Nephron (organoid): ENCODE measurements at regions not wholly inside any gene's neighbourhood (a gene's known extent, or its start where the extent isn't known, plus 50 kb on each side); places are given as distances from the start of the nearest gene placed in this dataset.
"Not testable (repeated sequence)": the region's sequence is repeated elsewhere in the genome, so short reads cannot be mapped to it uniquely, and the experiment has no call there.

ENCODE experiments used
- H3K27ac Mint-ChIP-seq, 3 experiments: 2 replicates each; pipeline ENCODE4 v1.8.0; 2020; ENCODE audit warnings: mixed read lengths in 3 of 3, mild to moderate bottlenecking in 2 of 3, moderate library complexity in 1 of 3
- H3K27me3 Mint-ChIP-seq: 2 replicates; pipeline ENCODE4 v1.8.0; 2021; ENCODE audit warnings: low read depth, mild to moderate bottlenecking, moderate library complexity, mixed read lengths
- H3K36me3 Mint-ChIP-seq: 2 replicates; pipeline ENCODE4 v1.8.0; 2020; ENCODE audit warnings: low read depth, mixed read lengths
- H3K4me1 Mint-ChIP-seq: 2 replicates; pipeline ENCODE4 v1.8.0; 2020; ENCODE audit warnings: mixed read lengths
- H3K4me3 Mint-ChIP-seq, 3 experiments: 2 replicates each; pipeline ENCODE4 v1.8.0; 2020; ENCODE audit warnings: mild to moderate bottlenecking in 3 of 3, mixed read lengths in 3 of 3, moderate library complexity in 2 of 3
- H3K9me3 Mint-ChIP-seq: 2 replicates; pipeline ENCODE4 v1.8.0; 2020; ENCODE audit warnings: mixed read lengths
- CTCF ChIP-seq, 3 experiments: fragments of 200-600 bp; sonication (generic); IDR thresholded peaks; one replicate each; pipeline ENCODE4 v1.5.0; 2021; ENCODE audit warnings: antibody characterized with exemption in 3 of 3; ENCODE audit not compliant: unreplicated experiment in 3 of 3

DNA sequence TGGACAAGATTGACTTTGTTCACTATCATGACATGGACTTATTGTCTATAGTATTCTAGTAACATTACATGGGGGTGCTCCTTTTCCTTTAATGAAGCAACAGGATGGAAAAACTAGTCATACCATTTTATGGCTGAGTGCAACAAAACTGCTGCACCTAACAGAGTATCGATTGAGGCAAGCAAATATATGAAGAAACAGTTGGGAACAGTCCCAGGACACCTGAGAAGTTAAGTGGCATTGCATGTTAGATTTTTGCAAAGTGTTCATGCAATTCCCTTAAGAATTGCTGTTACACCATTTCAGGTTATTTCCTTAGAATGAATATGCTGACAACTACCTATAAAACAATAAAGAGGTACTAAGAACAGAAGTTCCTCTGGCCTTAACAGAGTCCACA is 541.5 kb upstream of the ANO3 start:
- no peak overlapping the region for H3K4me3 Mint-ChIP-seq

DNA sequence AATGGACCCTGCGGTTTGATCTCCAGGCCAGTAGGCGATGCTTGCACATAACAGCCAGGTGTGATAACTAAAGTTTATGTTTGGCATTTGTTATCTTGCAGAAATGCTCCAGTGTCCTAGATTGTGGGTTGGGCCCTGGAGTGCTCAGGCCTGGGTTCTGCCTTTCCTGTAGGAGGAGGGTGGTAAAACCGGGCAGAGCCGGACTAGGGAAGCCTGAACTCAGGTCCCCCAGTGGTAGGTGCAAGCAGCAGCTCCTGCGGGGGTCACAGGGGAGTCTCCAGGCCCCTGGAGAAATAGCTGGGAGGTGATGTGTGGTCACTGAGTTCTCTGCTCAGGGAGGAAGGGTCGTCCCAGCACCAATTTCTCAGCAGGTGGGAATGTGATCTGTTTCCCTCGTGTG is 538.3 kb upstream of the ANO3 start:
- no peaks in the 10 kb centered on the region for H3K9me3 Mint-ChIP-seq
- no peaks in the 10 kb centered on the region for H3K36me3 Mint-ChIP-seq
- no peak overlapping the region for H3K27ac Mint-ChIP-seq
- no peaks in the 10 kb centered on the region for H3K27me3 Mint-ChIP-seq
- H3K4me3 Mint-ChIP-seq, result no peak overlapping the region
- TF ChIP-seq CTCF (IDR thresholded peaks at IDR 0.05; ENCODE audit: unreplicated experiment in 3 of 3), result no peak
- peaks cover 8% of the 10 kb centered on the region for H3K4me1 Mint-ChIP-seq

More for the DNA sequence above, 541.5 kb upstream of the ANO3 start:
- TF ChIP-seq CTCF (IDR thresholded peaks at IDR 0.05; ENCODE audit: unreplicated experiment in 3 of 3), result no peak
- Mint-ChIP-seq H3K9me3 (no peaks in the 10 kb centered on the region), H3K4me1 (peaks cover 4% of the 10 kb centered on the region), H3K36me3 (no peaks in the 10 kb centered on the region), H3K27ac (no peak overlapping the region), H3K27me3 (no peaks in the 10 kb centered on the region)

DNA sequence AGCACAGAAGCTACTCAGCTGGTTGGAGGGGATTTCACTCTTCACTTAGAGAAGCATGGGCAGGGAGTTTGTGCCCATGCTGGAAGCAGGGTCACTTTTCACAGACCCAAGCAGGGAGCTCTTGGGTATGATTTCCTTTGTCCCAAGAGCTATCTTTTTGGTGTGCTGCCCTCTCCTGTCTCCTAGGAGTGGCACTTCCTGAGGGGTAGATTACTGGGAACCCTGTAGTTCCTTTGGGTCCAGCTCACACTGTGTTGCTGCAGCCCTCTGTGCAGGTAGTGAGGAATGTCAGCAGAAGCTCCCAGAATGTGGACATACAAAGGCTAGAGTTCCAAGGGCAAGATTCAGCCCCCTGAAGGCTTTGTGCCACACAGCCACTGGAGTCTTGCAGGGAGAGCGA is 537.1 kb upstream of the ANO3 start:
- Mint-ChIP-seq H3K9me3 (no peaks in the 10 kb centered on the region), H3K4me3 (no peak overlapping the region), H3K27me3 (no peaks in the 10 kb centered on the region), H3K4me1 (peaks cover 9% of the 10 kb centered on the region), H3K27ac (no peak overlapping the region), H3K36me3 (no peaks in the 10 kb centered on the region)
- no peak for TF ChIP-seq CTCF (IDR thresholded peaks at IDR 0.05; ENCODE audit: unreplicated experiment in 3 of 3)

- no peak for TF ChIP-seq CTCF (IDR thresholded peaks at IDR 0.05; ENCODE audit: unreplicated experiment in 3 of 3)
- Mint-ChIP-seq H3K4me1 (no peaks in the 10 kb centered on the region), H3K4me3 (no peak overlapping the region), H3K27ac (no peak overlapping the region), H3K27me3 (no peaks in the 10 kb centered on the region), H3K36me3 (no peaks in the 10 kb centered on the region), H3K9me3 (no peaks in the 10 kb centered on the region)
These were observed 515.5 kb upstream of the ANO3 start for GRCh38 chr11:25816411-25816810.

- Mint-ChIP-seq H3K36me3 (no peaks in the 10 kb centered on the region), H3K4me1 (no peaks in the 10 kb centered on the region), H3K4me3 (no peak overlapping the region), H3K27me3 (no peaks in the 10 kb centered on the region), H3K27ac (no peak overlapping the region), H3K9me3 (no peaks in the 10 kb centered on the region)
- TF ChIP-seq CTCF (IDR thresholded peaks at IDR 0.05; ENCODE audit: unreplicated experiment in 3 of 3), result no peak
These were observed 507.2 kb upstream of the ANO3 start for GRCh38 chr11:25824688-25825087.

DNA sequence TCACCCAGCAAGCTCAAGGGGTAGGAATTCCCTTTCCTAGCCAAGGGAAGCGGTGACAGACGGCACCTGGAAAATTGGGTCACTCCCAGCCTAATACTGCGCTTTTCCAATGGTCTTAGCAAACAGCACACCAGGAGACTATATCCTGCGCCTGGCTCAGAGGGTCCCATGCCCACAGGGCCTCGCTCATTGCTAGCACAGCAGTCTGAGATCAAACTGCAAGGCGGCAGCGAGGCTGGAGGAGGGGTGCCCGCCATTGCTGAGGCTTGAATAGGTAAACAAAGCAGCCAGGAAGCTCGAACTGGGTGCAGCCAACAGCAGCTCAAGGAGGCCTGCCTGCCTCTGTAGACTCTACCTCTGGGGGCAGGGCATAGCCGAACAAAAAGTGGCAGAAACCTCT is 500.4 kb upstream of the ANO3 start:
- H3K4me1 Mint-ChIP-seq, H3K27me3 Mint-ChIP-seq, H3K36me3 Mint-ChIP-seq, H3K4me3 Mint-ChIP-seq, H3K9me3 Mint-ChIP-seq, H3K27ac Mint-ChIP-seq: not testable (repeated sequence)
